ENCODE measurements at regions not wholly inside any gene's neighbourhood (a gene's known extent, or its start where the extent isn't known, plus 50 kb on each side); places are given as distances from the start of the nearest gene placed in this dataset.

DNA sequence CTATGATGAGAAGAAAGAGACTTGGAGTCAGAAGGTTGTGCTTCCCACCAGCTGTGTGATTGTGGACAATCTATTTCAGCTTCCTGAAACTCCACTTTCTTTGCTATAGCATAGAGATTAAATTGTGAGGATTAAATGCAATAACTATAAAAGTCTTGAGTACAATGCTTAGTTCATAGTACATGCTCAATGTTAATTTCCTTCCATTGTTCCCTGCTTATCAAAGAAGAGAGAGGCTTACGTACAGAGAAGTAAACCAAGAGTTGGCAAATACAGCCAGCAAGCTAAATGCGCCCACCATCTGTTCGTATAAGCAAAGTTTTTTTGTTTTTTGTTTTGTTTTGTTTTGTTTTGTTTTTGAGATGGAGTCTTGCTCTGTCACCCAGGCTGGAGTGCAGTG lies 317.9 kb upstream of the NFIA start:
- TF ChIP-seq, protein P1, sequence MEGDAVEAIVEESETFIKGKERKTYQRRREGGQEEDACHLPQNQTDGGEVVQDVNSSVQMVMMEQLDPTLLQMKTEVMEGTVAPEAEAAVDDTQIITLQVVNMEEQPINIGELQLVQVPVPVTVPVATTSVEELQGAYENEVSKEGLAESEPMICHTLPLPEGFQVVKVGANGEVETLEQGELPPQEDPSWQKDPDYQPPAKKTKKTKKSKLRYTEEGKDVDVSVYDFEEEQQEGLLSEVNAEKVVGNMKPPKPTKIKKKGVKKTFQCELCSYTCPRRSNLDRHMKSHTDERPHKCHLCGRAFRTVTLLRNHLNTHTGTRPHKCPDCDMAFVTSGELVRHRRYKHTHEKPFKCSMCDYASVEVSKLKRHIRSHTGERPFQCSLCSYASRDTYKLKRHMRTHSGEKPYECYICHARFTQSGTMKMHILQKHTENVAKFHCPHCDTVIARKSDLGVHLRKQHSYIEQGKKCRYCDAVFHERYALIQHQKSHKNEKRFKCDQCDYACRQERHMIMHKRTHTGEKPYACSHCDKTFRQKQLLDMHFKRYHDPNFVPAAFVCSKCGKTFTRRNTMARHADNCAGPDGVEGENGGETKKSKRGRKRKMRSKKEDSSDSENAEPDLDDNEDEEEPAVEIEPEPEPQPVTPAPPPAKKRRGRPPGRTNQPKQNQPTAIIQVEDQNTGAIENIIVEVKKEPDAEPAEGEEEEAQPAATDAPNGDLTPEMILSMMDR (conservative IDR thresholded peaks at IDR 0.05; ENCODE audit: low read depth, low read length): no peak
- no peak for TF ChIP-seq EZH2 (IDR thresholded peaks at IDR 0.05; ENCODE audit: borderline replicate concordance, low read depth, low read length, poor library complexity, severe bottlenecking)

Data from A673 (cell line).